Ishikawa (cell line): ENCODE measurements at regions not wholly inside any gene's neighbourhood (a gene's known extent, or its start where the extent isn't known, plus 50 kb on each side); places are given as distances from the start of the nearest gene placed in this dataset.

Experiments used
- CEBPB ChIP-seq: IDR thresholded peaks from 2 replicates; pipeline ENCODE4 v1.6.1; 2012
- CREB1 ChIP-seq: IDR thresholded peaks from 2 replicates; pipeline ENCODE4 v1.6.1; 2012; ENCODE audit warnings: low read depth
- EGR1 ChIP-seq: IDR thresholded peaks from 2 replicates; pipeline ENCODE4 v1.6.1; 2012
- EP300 ChIP-seq: IDR thresholded peaks from 2 replicates; pipeline ENCODE4 v1.6.1; 2012; ENCODE audit warnings: borderline replicate concordance
- MAX ChIP-seq: IDR thresholded peaks from 2 replicates; pipeline ENCODE4 v1.6.1; 2012
- NFIC ChIP-seq: IDR thresholded peaks from 2 replicates; pipeline ENCODE4 v1.6.1; 2012
- RAD21 ChIP-seq: IDR thresholded peaks from 2 replicates; pipeline ENCODE4 v1.6.1; 2012; ENCODE audit warnings: low read depth
- REST ChIP-seq: IDR thresholded peaks from 2 replicates; pipeline ENCODE4 v1.6.1; 2012; ENCODE audit warnings: low read depth, mild to moderate bottlenecking
- TCF12 ChIP-seq: IDR thresholded peaks from 2 replicates; pipeline ENCODE4 v1.6.1; 2012; ENCODE audit warnings: low read depth
- TEAD4 ChIP-seq: IDR thresholded peaks from 2 replicates; pipeline ENCODE4 v1.6.1; 2012
- YY1 ChIP-seq: IDR thresholded peaks from 2 replicates; pipeline ENCODE4 v1.6.1; 2012; ENCODE audit warnings: low read depth

- TF ChIP-seq TEAD4 (no peak), EP300 (no peak), CEBPB (no peak), REST (no peak), RAD21 (no peak), CREB1 (no peak), EGR1 (no peak), YY1 (no peak), MAX (no peak), TCF12 (no peak), NFIC (no peak)
Observed at GRCh38 chr10:118922972-118923371, 106.5 kb upstream of the NANOS1 start.
